Liver (tissue), 8 donors: ENCODE measurements at regions not wholly inside any gene's neighbourhood (a gene's known extent, or its start where the extent isn't known, plus 50 kb on each side); places are given as distances from the start of the nearest gene placed in this dataset.

Experiments
- DNase-seq: peaks from one replicate; pipeline ENCODE4 v3.0.0-alpha.2; 2017; ENCODE audit warnings: low spot score
- H3K27ac ChIP-seq, 2 donors: one replicate each; pipeline ENCODE4 v1.7.0; 2013; ENCODE audit warnings: inconsistent platforms in 2 of 2, low read length in 2 of 2, control low read depth in 1 of 2, low read depth in 1 of 2, mild to moderate bottlenecking in 1 of 2
- H3K27me3 ChIP-seq, 4 donors: one replicate each; pipeline versions ENCODE4 v1.6.1 to v1.7.0; 2013; ENCODE audit warnings: low read length in 3 of 4, inconsistent platforms in 1 of 4, mild to moderate bottlenecking in 1 of 4, moderate library complexity in 1 of 4; ENCODE audit not compliant: control insufficient read depth in 4 of 4, insufficient read depth in 4 of 4
- H3K36me3 ChIP-seq, 4 donors: one replicate each; pipeline versions ENCODE4 v1.6.1 to v1.7.0; 2013; ENCODE audit warnings: low read length in 3 of 4, mild to moderate bottlenecking in 3 of 4, low read depth in 1 of 4, moderate library complexity in 1 of 4; ENCODE audit not compliant: control insufficient read depth in 4 of 4, insufficient read depth in 3 of 4
- H3K4me1 ChIP-seq, 4 donors: one replicate each; pipeline versions ENCODE4 v1.6.1 to v1.7.0; 2013; ENCODE audit warnings: low read length in 3 of 4, mild to moderate bottlenecking in 3 of 4, moderate library complexity in 1 of 4; ENCODE audit not compliant: control insufficient read depth in 4 of 4, insufficient read depth in 4 of 4
- H3K4me3 ChIP-seq, 3 donors: one replicate each; pipeline versions ENCODE4 v1.6.1 to v1.7.0; 2013; ENCODE audit warnings: low read length in 3 of 3, control low read depth in 1 of 3, low read depth in 1 of 3, mild to moderate bottlenecking in 1 of 3
- H3K9ac ChIP-seq, 2 donors: one replicate each; pipeline ENCODE4 v1.7.0; 2013; ENCODE audit warnings: low read length in 2 of 2, mild to moderate bottlenecking in 2 of 2, moderate library complexity in 2 of 2, control low read depth in 1 of 2, low read depth in 1 of 2
- H3K9me3 ChIP-seq, 4 donors: one replicate each; pipeline versions ENCODE4 v1.6.1 to v1.7.0; 2013; ENCODE audit warnings: low read length in 3 of 4; ENCODE audit not compliant: control insufficient read depth in 4 of 4
- ATF3 ChIP-seq: IDR thresholded peaks from 2 replicates; pipeline ENCODE4 v1.6.1; 2016; ENCODE audit warnings: antibody characterized with exemption
- CTCF ChIP-seq: fragments of 150-350 bp; IDR thresholded peaks from 2 replicates; pipeline ENCODE4 v1.5.1; 2017; ENCODE audit warnings: improper control_type of control experiment, low read depth, low read length; ENCODE audit not compliant: missing input control
- EGR1 ChIP-seq, 2 donors: IDR thresholded peaks; 2 replicates each; pipeline ENCODE4 v1.6.1; 2016 to 2018; ENCODE audit warnings: antibody characterized with exemption in 2 of 2, low read depth in 2 of 2
- FOXA2 ChIP-seq: IDR thresholded peaks from 2 replicates; pipeline ENCODE4 v1.6.1; 2016; ENCODE audit warnings: antibody characterized with exemption
- GABPA ChIP-seq, 2 donors: IDR thresholded peaks in 1 of 2; conservative IDR thresholded peaks in 1 of 2; 2 replicates each; pipeline ENCODE4 v1.6.1; 2016; ENCODE audit warnings: antibody characterized with exemption in 2 of 2, mild to moderate bottlenecking in 1 of 2, moderate library complexity in 1 of 2
- HNF4A ChIP-seq, 2 donors: conservative IDR thresholded peaks; 2 replicates each; pipeline ENCODE4 v1.6.1; 2016; ENCODE audit warnings: antibody characterized with exemption in 2 of 2, mild to moderate bottlenecking in 2 of 2
- NR2F2 ChIP-seq: IDR thresholded peaks from 2 replicates; pipeline ENCODE4 v1.6.1; 2016; ENCODE audit warnings: antibody characterized with exemption
- RAD21 ChIP-seq, 2 donors: IDR thresholded peaks; 2 replicates each; pipeline ENCODE4 v1.6.1; 2016; ENCODE audit warnings: antibody characterized with exemption in 2 of 2, mild to moderate bottlenecking in 2 of 2
- REST ChIP-seq: IDR thresholded peaks from 2 replicates; pipeline ENCODE4 v1.6.1; 2016; ENCODE audit warnings: antibody characterized with exemption, mild to moderate bottlenecking
- RXRA ChIP-seq, 2 donors: IDR thresholded peaks; 2 replicates each; pipeline ENCODE4 v1.6.1; 2017 to 2018; ENCODE audit warnings: antibody characterized with exemption in 2 of 2, mild to moderate bottlenecking in 1 of 2
- SP1 ChIP-seq: IDR thresholded peaks from 2 replicates; pipeline ENCODE4 v1.6.1; 2018; ENCODE audit warnings: antibody characterized with exemption, mild to moderate bottlenecking
- TAF1 ChIP-seq: conservative IDR thresholded peaks from 2 replicates; pipeline ENCODE4 v1.6.1; 2016; ENCODE audit warnings: antibody characterized with exemption, mild to moderate bottlenecking
- YY1 ChIP-seq: IDR thresholded peaks from 2 replicates; pipeline ENCODE4 v1.6.1; 2016; ENCODE audit warnings: antibody characterized with exemption, mild to moderate bottlenecking
- ZBTB33 ChIP-seq: IDR thresholded peaks from 2 replicates; pipeline ENCODE4 v1.6.1; 2016; ENCODE audit warnings: antibody characterized with exemption
- WGBS: extraction: QIAGEN DNeasy Blood & Tissue Kit; methylation state at CpG from one replicate; pipeline ENCODE4 v1.1.7; 2013; 5-methylcytosine and 5-hydroxymethylcytosine counted together
- donor health status: healthy.
- donor health status: healthy.
- donor health status: healthy.
- donor health status: healthy.
- donor health status: healthy.

- H3K9ac ChIP-seq: no peak overlapping the region
- no peaks in the 10 kb centered on the region for H3K9me3 ChIP-seq
- no peak for DNase-seq
- 70% methylated on average over 8 of the region's 8 CpGs for WGBS
- H3K4me1 ChIP-seq: no peaks in the 10 kb centered on the region
- H3K27ac ChIP-seq: no peak overlapping the region
- no peak overlapping the region for H3K4me3 ChIP-seq
- H3K36me3 ChIP-seq: no peaks in the 10 kb centered on the region
- no peaks in the 10 kb centered on the region for H3K27me3 ChIP-seq
- TF ChIP-seq SP1: no peak
- no peak for TF ChIP-seq ZBTB33
- TF ChIP-seq NR2F2: no peak
- TF ChIP-seq RXRA (IDR thresholded peaks at IDR 0.05): no peak
Observed at GRCh38 chr3:117531078-117531767, 821.6 kb downstream of the TUSC7 start.

- H3K4me3 ChIP-seq: no peak overlapping the region
- H3K27me3 ChIP-seq: no peaks in the 10 kb centered on the region
- H3K4me1 ChIP-seq: no peaks in the 10 kb centered on the region
- no peak overlapping the region for H3K27ac ChIP-seq
- 76% methylated on average over 8 of the region's 8 CpGs for WGBS
- H3K36me3 ChIP-seq: no peaks in the 10 kb centered on the region
- TF ChIP-seq CTCF (no peak), TAF1 (no peak), SP1 (no peak), RAD21 (IDR thresholded peaks at IDR 0.05) (no peak), EGR1 (IDR thresholded peaks at IDR 0.05; ENCODE audit: low read depth in 2 of 2) (no peak), HNF4A (conservative IDR thresholded peaks at IDR 0.05) (no peak), RXRA (IDR thresholded peaks at IDR 0.05) (no peak), REST (no peak), YY1 (no peak), FOXA2 (no peak), ATF3 (no peak), ZBTB33 (no peak), GABPA (IDR thresholded peaks at IDR 0.05 in 1 of 2, conservative IDR thresholded peaks at IDR 0.05 in 1 of 2) (no peak)
- H3K9me3 ChIP-seq: peaks cover 0 to 3% (median 0%) of the 10 kb centered on the region in 4 donors
- no peak for DNase-seq
- no peak overlapping the region for H3K9ac ChIP-seq
Observed at GRCh38 chr3:117532268-117532667, 822.7 kb downstream of the TUSC7 start.
